Mesenchymal stem cell (in vitro differentiated cells and primary cell): ENCODE measurements at regions not wholly inside any gene's neighbourhood (a gene's known extent, or its start where the extent isn't known, plus 50 kb on each side); places are given as distances from the start of the nearest gene placed in this dataset.
"Not testable (repeated sequence)": the region's sequence is repeated elsewhere in the genome, so short reads cannot be mapped to it uniquely, and the experiment has no call there.

ENCODE experiments used
- DNase-seq: peaks from one replicate; pipeline ENCODE4 v3.0.0-alpha.2; 2013
- H2AFZ ChIP-seq: one replicate; pipeline ENCODE4 v1.6.1; 2013; ENCODE audit warnings: low read depth, mild to moderate bottlenecking, control low read depth, inconsistent platforms, low read length, moderate library complexity
- H2AK5ac ChIP-seq: 2 replicates; pipeline ENCODE4 v1.6.1; 2013; ENCODE audit warnings: low read length, moderate library complexity, mild to moderate bottlenecking, inconsistent platforms; ENCODE audit not compliant: severe bottlenecking
- H2BK120ac ChIP-seq: one replicate; pipeline ENCODE4 v1.6.1; 2013; ENCODE audit warnings: low read depth, mild to moderate bottlenecking, inconsistent platforms, low read length, moderate library complexity
- H2BK12ac ChIP-seq, 2 experiments: one replicate each; pipeline ENCODE4 v1.6.1; 2013; ENCODE audit warnings: inconsistent platforms in 2 of 2, low read length in 2 of 2, mild to moderate bottlenecking in 2 of 2, moderate library complexity in 2 of 2, control low read depth in 1 of 2
- H2BK15ac ChIP-seq: one replicate; pipeline ENCODE4 v1.6.1; 2013; ENCODE audit warnings: mild to moderate bottlenecking, low read depth, inconsistent platforms; ENCODE audit not compliant: poor library complexity, severe bottlenecking
- H2BK5ac ChIP-seq: 2 replicates; pipeline ENCODE4 v1.6.1; 2013; ENCODE audit warnings: low read depth, mild to moderate bottlenecking, low read length, control low read depth, inconsistent platforms; ENCODE audit not compliant: poor library complexity, severe bottlenecking
- H3K14ac ChIP-seq, 2 experiments: one replicate each; pipeline ENCODE4 v1.6.1; 2013; ENCODE audit warnings: inconsistent platforms in 2 of 2, low read length in 2 of 2, control low read depth in 1 of 2, mild to moderate bottlenecking in 1 of 2, moderate library complexity in 1 of 2
- H3K18ac ChIP-seq, 2 experiments: one replicate each; pipeline ENCODE4 v1.6.1; 2013; ENCODE audit warnings: inconsistent platforms in 2 of 2, low read length in 2 of 2, control low read depth in 1 of 2, low read depth in 1 of 2, mild to moderate bottlenecking in 1 of 2
- H3K23ac ChIP-seq, 2 experiments: one replicate each; pipeline ENCODE4 v1.6.1; 2013; ENCODE audit warnings: inconsistent platforms in 2 of 2, low read length in 2 of 2, mild to moderate bottlenecking in 2 of 2, moderate library complexity in 2 of 2, control low read depth in 1 of 2
- H3K27ac ChIP-seq: 2 replicates; pipeline ENCODE4 v1.5.1; 2013; ENCODE audit warnings: mild to moderate bottlenecking, moderate library complexity, low read length, control low read depth, inconsistent platforms; ENCODE audit not compliant: poor library complexity, severe bottlenecking
- H3K27me3 ChIP-seq, 2 experiments: 2 replicates each; pipeline versions ENCODE4 v1.6.1 to v1.7.0; 2013; ENCODE audit warnings: low read length in 2 of 2, mild to moderate bottlenecking in 2 of 2, moderate library complexity in 2 of 2, control low read depth in 1 of 2, inconsistent platforms in 1 of 2; ENCODE audit not compliant: control insufficient read depth in 1 of 2, insufficient read depth in 1 of 2
- H3K36me3 ChIP-seq, 2 experiments: 2 replicates each; pipeline versions ENCODE4 v1.6.1 to v1.7.0; 2013; ENCODE audit warnings: low read length in 2 of 2, control low read depth in 1 of 2, inconsistent platforms in 1 of 2, low read depth in 1 of 2, mild to moderate bottlenecking in 1 of 2; ENCODE audit not compliant: insufficient read depth in 2 of 2, control insufficient read depth in 1 of 2
- H3K4ac ChIP-seq, 2 experiments: one replicate each; pipeline ENCODE4 v1.6.1; 2013; ENCODE audit warnings: inconsistent platforms in 2 of 2, low read length in 2 of 2, mild to moderate bottlenecking in 2 of 2, moderate library complexity in 2 of 2, control low read depth in 1 of 2, low read depth in 1 of 2
- H3K4me1 ChIP-seq: 2 replicates; pipeline ENCODE4 v1.6.1; 2013; ENCODE audit warnings: low read depth, low read length, control low read depth; ENCODE audit not compliant: control insufficient read depth, insufficient read depth
- H3K4me2 ChIP-seq: 2 replicates; pipeline ENCODE4 v1.6.1; 2013; ENCODE audit warnings: low read length, mild to moderate bottlenecking, inconsistent platforms; ENCODE audit not compliant: poor library complexity, severe bottlenecking
- H3K4me3 ChIP-seq, 2 experiments: 2 replicates each; pipeline versions ENCODE4 v1.5.1 to v1.7.0; 2013; ENCODE audit warnings: low read length in 2 of 2, mild to moderate bottlenecking in 2 of 2, control low read depth in 1 of 2, low read depth in 1 of 2; ENCODE audit not compliant: insufficient read depth in 1 of 2
- H3K79me1 ChIP-seq: replicated peaks from 2 replicates; pipeline ENCODE4 v1.6.1; 2013; ENCODE audit warnings: mild to moderate bottlenecking, control low read depth, low read length, inconsistent platforms; ENCODE audit not compliant: poor library complexity, severe bottlenecking
- H3K9ac ChIP-seq: 2 replicates; pipeline ENCODE4 v1.7.0; 2013; ENCODE audit warnings: mild to moderate bottlenecking, low read length, moderate library complexity
- H3K9me3 ChIP-seq: 2 replicates; pipeline ENCODE4 v1.7.0; 2013; ENCODE audit warnings: mild to moderate bottlenecking, low read length; ENCODE audit not compliant: control insufficient read depth
- H4K8ac ChIP-seq: one replicate; pipeline ENCODE4 v1.6.1; 2013; ENCODE audit warnings: inconsistent platforms, mild to moderate bottlenecking, low read length, moderate library complexity
- H4K91ac ChIP-seq: one replicate; pipeline ENCODE4 v1.6.1; 2013; ENCODE audit warnings: mild to moderate bottlenecking, low read length, inconsistent platforms
- WGBS: methylation state at CpG from one replicate; pipeline ENCODE4 v1.1.7; 2013; ENCODE audit warnings: mixed read lengths; 5-methylcytosine and 5-hydroxymethylcytosine counted together

DNA sequence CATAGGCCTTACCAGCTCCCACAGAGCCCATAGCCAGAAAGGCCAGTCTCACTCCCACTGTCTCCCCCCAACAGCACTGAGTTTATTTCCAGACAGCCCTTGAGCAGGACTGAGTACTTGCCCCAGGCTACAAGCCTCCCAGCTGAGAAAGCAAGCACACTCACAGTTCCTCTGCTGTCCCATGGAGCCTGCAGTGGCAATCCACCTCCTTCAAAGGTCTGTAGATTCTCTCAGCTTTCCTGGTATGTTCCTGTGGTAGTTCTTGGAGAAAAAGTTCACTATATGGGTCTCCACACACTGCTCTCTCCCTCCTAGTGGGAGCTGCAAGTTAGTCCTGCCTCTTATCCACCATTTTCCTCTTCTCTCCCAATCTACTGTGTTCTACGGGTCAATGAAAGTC is 728.7 kb downstream of the DIAPH3 start:
- H3K27me3 ChIP-seq, result no peaks in the 10 kb centered on the region
- H2BK12ac ChIP-seq, result no peak overlapping the region
- H3K4me1 ChIP-seq, result no peaks in the 10 kb centered on the region
- no peak overlapping the region for H2BK15ac ChIP-seq
- no peak for DNase-seq
- H3K23ac ChIP-seq, result no peak overlapping the region
- peaks cover 52% of the 10 kb centered on the region for H3K9me3 ChIP-seq
- H2BK120ac ChIP-seq, result no peak overlapping the region
- no peak overlapping the region for H2AFZ ChIP-seq
- H3K4me2 ChIP-seq, result no peak overlapping the region
- H3K4me3 ChIP-seq, result no peak overlapping the region
- no peak overlapping the region for H3K27ac ChIP-seq
- no peak overlapping the region for H4K91ac ChIP-seq
- H4K8ac ChIP-seq, result no peak overlapping the region
- H3K36me3 ChIP-seq, result no peaks in the 10 kb centered on the region
- no peak overlapping the region for H3K9ac ChIP-seq
- no peaks in the 10 kb centered on the region for H3K79me1 ChIP-seq
- no peak overlapping the region for H3K18ac ChIP-seq
- whole genome bisulfite sequencing, result 100% methylated on average over 1 of the region's 1 CpG
- no peak overlapping the region for H2BK5ac ChIP-seq
- no peak overlapping the region for H3K14ac ChIP-seq
- no peak overlapping the region for H3K4ac ChIP-seq
- H2AK5ac ChIP-seq, result no peak overlapping the region

DNA sequence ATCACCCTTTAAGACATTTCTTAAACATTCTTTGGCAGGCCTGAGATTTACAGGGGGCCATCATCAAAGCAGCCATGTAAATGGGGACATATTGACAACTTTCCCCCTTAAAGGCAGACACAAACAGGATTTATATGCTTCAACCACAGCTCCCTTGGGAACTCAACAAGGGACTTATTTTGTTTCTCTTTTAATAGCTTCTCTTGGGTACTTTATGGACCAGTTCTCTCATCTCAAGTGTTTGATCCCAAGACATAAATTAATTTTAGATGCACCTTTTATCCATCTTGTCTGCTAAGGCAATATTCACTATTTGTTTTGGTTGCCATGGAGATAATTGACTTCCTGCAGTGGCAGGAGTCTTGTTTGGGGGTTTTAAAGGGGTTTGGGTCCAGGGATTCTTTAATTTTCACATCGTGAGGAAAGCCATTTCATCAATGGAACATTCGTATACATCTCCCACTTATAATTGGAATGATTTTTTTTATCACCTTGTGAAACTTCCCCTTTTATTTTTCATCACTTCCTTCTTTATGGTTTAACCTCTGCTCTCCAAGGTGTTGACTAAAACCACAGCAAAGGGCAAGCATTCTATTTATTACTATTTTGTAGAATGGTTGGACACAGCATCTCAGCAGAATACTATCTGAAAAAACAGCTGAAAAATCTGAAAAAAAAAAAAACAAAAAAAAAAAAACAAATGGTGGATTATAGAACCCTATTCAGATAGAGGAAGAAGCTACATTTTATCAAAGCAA is 726.0 kb downstream of the DIAPH3 start:
- peaks cover 33% of the 10 kb centered on the region for H3K9me3 ChIP-seq
- H2BK5ac ChIP-seq, result no peak overlapping the region

DNA sequence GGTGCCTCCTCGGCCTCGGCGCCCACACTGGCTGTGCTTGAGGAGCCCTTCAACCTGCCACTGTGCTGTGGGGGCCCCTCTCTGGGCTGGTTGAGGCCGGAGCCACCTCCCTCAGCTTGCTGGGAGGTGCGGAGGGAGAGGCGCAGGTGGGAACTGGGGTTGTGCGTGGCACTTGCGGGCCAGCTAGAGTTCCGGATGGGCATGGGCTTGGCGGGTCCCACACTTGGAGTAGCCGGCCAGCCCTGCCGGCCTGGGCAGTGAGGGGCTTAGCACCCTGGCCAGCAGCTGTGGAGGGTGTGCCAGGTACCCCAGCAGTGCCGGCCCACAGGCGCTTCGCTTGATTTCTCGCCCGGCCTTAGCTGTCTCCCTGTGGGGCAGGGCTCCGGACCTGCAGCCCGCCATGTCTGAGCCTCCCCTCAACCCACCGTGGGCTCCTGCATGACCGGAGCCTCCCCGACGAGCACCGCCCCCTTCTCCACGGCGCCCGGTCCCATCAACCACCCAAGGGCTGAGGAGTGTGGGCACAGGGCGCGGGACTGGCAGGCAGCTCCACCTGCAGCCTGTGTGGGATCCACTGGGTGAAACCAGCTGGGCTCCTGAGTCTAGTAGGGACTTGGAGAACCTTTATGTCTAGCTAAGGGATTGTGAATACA is 723.8 kb downstream of the DIAPH3 start:
- H2BK12ac ChIP-seq, result no peak overlapping the region
- no peak overlapping the region for H3K23ac ChIP-seq
- H4K8ac ChIP-seq, result no peak overlapping the region
- H3K18ac ChIP-seq, result no peak overlapping the region
- no peak overlapping the region for H3K4me2 ChIP-seq
- H3K36me3 ChIP-seq, result no peaks in the 10 kb centered on the region
- peaks cover 20% of the 10 kb centered on the region for H3K9me3 ChIP-seq
- no peaks in the 10 kb centered on the region for H3K79me1 ChIP-seq
- no peak overlapping the region for H3K27ac ChIP-seq
- no peak overlapping the region for H3K4ac ChIP-seq
- H3K14ac ChIP-seq, result no peak overlapping the region
- no peaks in the 10 kb centered on the region for H3K4me1 ChIP-seq
- H4K91ac ChIP-seq, result no peak overlapping the region
- H2BK15ac ChIP-seq, result no peak overlapping the region
- 87% methylated on average over 26 of the region's 29 CpGs for WGBS
- H2BK120ac ChIP-seq, result no peak overlapping the region
- no peaks in the 10 kb centered on the region for H3K27me3 ChIP-seq
- no peak for DNase-seq
- no peak overlapping the region for H2AFZ ChIP-seq
- no peak overlapping the region for H3K4me3 ChIP-seq
- no peak overlapping the region for H2AK5ac ChIP-seq
- no peak overlapping the region for H3K9ac ChIP-seq
- no peak overlapping the region for H2BK5ac ChIP-seq

More for the DNA sequence above, 726.0 kb downstream of the DIAPH3 start:
- Histone ChIP-seq H3K4me3 (no peak overlapping the region), H2BK15ac (no peak overlapping the region), H3K9ac (no peak overlapping the region), H2AK5ac (no peak overlapping the region), H3K4ac (no peak overlapping the region), H2BK12ac (no peak overlapping the region), H3K36me3 (no peaks in the 10 kb centered on the region), H4K91ac (no peak overlapping the region), H3K27ac (no peak overlapping the region), H3K4me2 (no peak overlapping the region), H3K23ac (no peak overlapping the region), H2AFZ (no peak overlapping the region), H4K8ac (no peak overlapping the region), H3K79me1 (no peaks in the 10 kb centered on the region), H2BK120ac (no peak overlapping the region), H3K14ac (no peak overlapping the region), H3K4me1 (no peaks in the 10 kb centered on the region), H3K18ac (no peak overlapping the region), H3K27me3 (no peaks in the 10 kb centered on the region)
- WGBS, result 80% methylated on average over 2 of the region's 2 CpGs
- DNase-seq, result no peak

DNA sequence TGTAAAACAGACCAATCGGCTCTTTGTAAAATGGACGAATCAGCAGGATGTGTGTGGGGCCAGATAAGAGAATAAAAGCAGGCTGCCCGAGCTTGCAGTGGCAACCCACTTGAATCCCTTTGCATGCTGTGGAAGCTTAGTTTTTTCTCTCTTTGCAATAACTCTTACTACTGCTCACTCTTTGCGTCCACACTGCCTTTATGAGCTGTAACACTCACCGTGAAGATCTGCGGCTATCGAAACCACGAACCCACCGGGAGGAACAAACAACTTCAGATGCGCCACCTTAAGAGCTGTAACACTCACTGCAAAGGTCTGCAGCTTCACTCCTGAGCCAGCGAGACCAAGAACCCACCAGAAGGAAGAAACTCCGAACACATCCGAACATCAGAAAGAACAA is 722.7 kb downstream of the DIAPH3 start:
- not testable (repeated sequence) for H3K14ac ChIP-seq
- 76% methylated on average over 13 of the region's 13 CpGs for WGBS

More for the DNA sequence above, 722.7 kb downstream of the DIAPH3 start:
- not testable (repeated sequence) for H3K27me3 ChIP-seq, H2AK5ac ChIP-seq, H3K4me2 ChIP-seq, H2AFZ ChIP-seq, H3K79me1 ChIP-seq, H3K27ac ChIP-seq, H3K36me3 ChIP-seq, H2BK120ac ChIP-seq, H2BK5ac ChIP-seq, H4K8ac ChIP-seq, H4K91ac ChIP-seq, H3K4ac ChIP-seq, H3K4me1 ChIP-seq, DNase-seq, H3K18ac ChIP-seq, H3K23ac ChIP-seq, H3K4me3 ChIP-seq, H3K9ac ChIP-seq, H2BK15ac ChIP-seq, H2BK12ac ChIP-seq
- peaks cover 12% of the 10 kb centered on the region for H3K9me3 ChIP-seq
